Fibroblast of pulmonary artery (primary cell): ENCODE measurements at regions not wholly inside any gene's neighbourhood (a gene's known extent, or its start where the extent isn't known, plus 50 kb on each side); places are given as distances from the start of the nearest gene placed in this dataset.

Source experiments
- DNase-seq: peaks from one replicate; pipeline ENCODE4 v3.0.0-alpha.2; 2010; ENCODE audit warnings: low read depth
- H3K4me3 ChIP-seq: replicated peaks from 2 replicates; pipeline ENCODE4 v1.5.1; 2011; ENCODE audit warnings: low read depth, mild to moderate bottlenecking, control low read depth, low read length, moderate library complexity
- CTCF ChIP-seq: IDR thresholded peaks from 2 replicates; pipeline ENCODE4 v1.5.1; 2011; ENCODE audit warnings: mild to moderate bottlenecking, control low read depth, low read length, inconsistent platforms; ENCODE audit errors: missing control alignments

- no peak for TF ChIP-seq CTCF
- H3K4me3 ChIP-seq: no peak overlapping the region
- DNase-seq: no peak
Measured at GRCh38 chr13:107447591-107447990, 767.7 kb downstream of the LIG4 start.

- peak; percentile 39 for DNase-seq
- H3K4me3 ChIP-seq: no peak overlapping the region
- no peak for TF ChIP-seq CTCF
Measured at GRCh38 chr13:107441279-107441678, 774.1 kb downstream of the LIG4 start.

GRCh38 chr13:107438251-107438650, 777.1 kb downstream of the LIG4 start:
- H3K4me3 ChIP-seq: no peak overlapping the region
- TF ChIP-seq CTCF: no peak
- no peak for DNase-seq

GRCh38 chr13:107434347-107434746, 781.0 kb downstream of the LIG4 start:
- no peak for TF ChIP-seq CTCF

GRCh38 chr13:107427536-107427935, 787.8 kb downstream of the LIG4 start:
- no peak for DNase-seq
- no peak for TF ChIP-seq CTCF
- no peak overlapping the region for H3K4me3 ChIP-seq

More at GRCh38 chr13:107434347-107434746, 781.0 kb downstream of the LIG4 start:
- no peak for DNase-seq
- no peak overlapping the region for H3K4me3 ChIP-seq

- H3K4me3 ChIP-seq: no peak overlapping the region
- no peak for DNase-seq
- no peak for TF ChIP-seq CTCF
Measured at GRCh38 chr13:107422421-107422820, 792.9 kb downstream of the LIG4 start.

GRCh38 chr13:107421951-107422350, 793.4 kb downstream of the LIG4 start:
- no peak overlapping the region for H3K4me3 ChIP-seq
- peak; percentile 17 for DNase-seq
- TF ChIP-seq CTCF: no peak
